Renal cortical epithelial cell (primary cell): ENCODE measurements at regions not wholly inside any gene's neighbourhood (a gene's known extent, or its start where the extent isn't known, plus 50 kb on each side); places are given as distances from the start of the nearest gene placed in this dataset.
"Not testable (repeated sequence)": the region's sequence is repeated elsewhere in the genome, so short reads cannot be mapped to it uniquely, and the experiment has no call there.

Experiments used
- DNase-seq: peaks from one replicate; pipeline ENCODE4 v3.0.0-alpha.2; 2011; ENCODE audit warnings: low read depth

GRCh38 chr11:80282643-80283042, 841.8 kb upstream of the TENM4 start:
- no peak for DNase-seq

GRCh38 chr11:80281194-80281593, 840.4 kb upstream of the TENM4 start:
- no peak for DNase-seq

GRCh38 chr11:80280737-80281136, 839.9 kb upstream of the TENM4 start:
- no peak for DNase-seq

- no peak for DNase-seq
Measured at GRCh38 chr11:80261776-80262175, 820.9 kb upstream of the TENM4 start.

- not testable (repeated sequence) for DNase-seq
Measured at GRCh38 chr11:80257319-80258015, 816.6 kb upstream of the TENM4 start.

GRCh38 chr11:80255021-80255420, 814.2 kb upstream of the TENM4 start:
- no peak for DNase-seq

- peak; percentile 4 for DNase-seq
Measured at GRCh38 chr11:80241766-80242165, 800.9 kb upstream of the TENM4 start.

GRCh38 chr11:80240245-80240644, 799.4 kb upstream of the TENM4 start:
- DNase-seq = no peak

- DNase-seq = peak; percentile 18
Measured at GRCh38 chr11:80239217-80239616, 798.4 kb upstream of the TENM4 start.

GRCh38 chr11:80227915-80228314, 787.1 kb upstream of the TENM4 start:
- DNase-seq = no peak

GRCh38 chr11:80214413-80214812, 773.6 kb upstream of the TENM4 start:
- DNase-seq = peak; percentile 16

- no peak for DNase-seq
Measured at GRCh38 chr11:80211673-80212072, 770.8 kb upstream of the TENM4 start.

GRCh38 chr11:80204021-80204420, 763.2 kb upstream of the TENM4 start:
- DNase-seq = peak; percentile 4

- peak; percentile 71 for DNase-seq
Measured at GRCh38 chr11:80196932-80197554, 756.2 kb upstream of the TENM4 start.

GRCh38 chr11:80196041-80196440, 755.2 kb upstream of the TENM4 start:
- no peak for DNase-seq

GRCh38 chr11:80194625-80195024, 753.8 kb upstream of the TENM4 start:
- DNase-seq = no peak

- no peak for DNase-seq
Measured at GRCh38 chr11:80194016-80194415, 753.2 kb upstream of the TENM4 start.

GRCh38 chr11:80188076-80188627, 747.3 kb upstream of the TENM4 start:
- no peak for DNase-seq

- DNase-seq = no peak
Measured at GRCh38 chr11:80186692-80187091, 745.9 kb upstream of the TENM4 start.

- peak; percentile 59 for DNase-seq
Measured at GRCh38 chr11:80182901-80183300, 742.1 kb upstream of the TENM4 start.

- no peak for DNase-seq
Measured at GRCh38 chr11:80173371-80174136, 732.7 kb upstream of the TENM4 start.

GRCh38 chr11:80168796-80169195, 728.0 kb upstream of the TENM4 start:
- DNase-seq = no peak

- peak; percentile 77 for DNase-seq
Measured at GRCh38 chr11:80167766-80168165, 726.9 kb upstream of the TENM4 start.
